Ecto neural progenitor cell (in vitro differentiated cells): ENCODE measurements at regions not wholly inside any gene's neighbourhood (a gene's known extent, or its start where the extent isn't known, plus 50 kb on each side); places are given as distances from the start of the nearest gene placed in this dataset.
A peak's percentile ranks its signal among the peaks of the same experiment; 100 is the strongest.
"Not testable (repeated sequence)": the region's sequence is repeated elsewhere in the genome, so short reads cannot be mapped to it uniquely, and the experiment has no call there.

Source experiments
- DNase-seq: peaks from one replicate; pipeline ENCODE4 v3.0.0-alpha.2; 2018; ENCODE audit warnings: low spot score

DNA sequence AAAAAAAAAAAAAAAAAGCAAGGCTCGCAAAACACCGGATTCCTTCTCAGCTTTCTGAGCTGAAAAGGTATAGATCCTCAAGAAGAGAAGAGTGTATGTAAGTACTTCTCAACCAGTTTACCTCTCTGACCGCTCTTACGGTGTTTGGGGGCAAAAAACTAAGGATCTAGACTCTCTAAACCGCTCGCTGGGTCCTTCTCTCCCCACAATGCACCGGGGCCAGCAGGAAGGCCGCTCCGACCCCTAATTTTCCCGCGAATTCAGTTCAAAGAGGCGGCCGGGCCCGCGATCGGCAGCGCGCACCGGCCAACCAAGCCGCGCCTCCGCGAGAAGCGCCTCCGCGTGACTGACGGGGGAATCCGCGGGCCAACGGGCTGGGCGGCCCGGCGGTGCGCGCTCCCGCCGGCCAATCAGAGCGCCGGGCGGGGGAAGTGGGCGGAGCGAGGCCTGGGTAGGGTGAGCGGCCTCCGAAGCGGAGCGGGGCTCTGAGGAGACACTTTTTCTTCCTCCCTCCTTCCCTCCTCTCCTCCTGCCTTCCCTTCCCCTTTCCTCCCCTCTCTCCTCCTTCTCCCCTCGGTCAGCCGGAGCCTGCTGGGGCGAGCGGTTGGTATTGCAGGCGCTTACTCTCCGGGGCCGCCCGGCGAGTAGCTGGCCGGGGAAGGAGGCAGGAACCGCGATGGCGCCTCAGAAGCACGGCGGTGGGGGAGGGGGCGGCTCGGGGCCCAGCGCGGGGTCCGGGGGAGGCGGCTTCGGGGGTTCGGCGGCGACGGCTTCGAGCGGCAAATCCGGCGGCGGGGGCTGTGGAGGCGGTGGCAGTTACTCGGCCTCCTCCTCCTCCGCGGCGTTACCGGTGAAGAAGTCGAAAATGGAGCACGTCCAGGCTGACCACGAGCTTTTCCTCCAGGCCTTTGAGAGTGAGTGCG, 93.0 kb downstream of the CRLF3 start:
- peak; percentile 93 for DNase-seq

DNA sequence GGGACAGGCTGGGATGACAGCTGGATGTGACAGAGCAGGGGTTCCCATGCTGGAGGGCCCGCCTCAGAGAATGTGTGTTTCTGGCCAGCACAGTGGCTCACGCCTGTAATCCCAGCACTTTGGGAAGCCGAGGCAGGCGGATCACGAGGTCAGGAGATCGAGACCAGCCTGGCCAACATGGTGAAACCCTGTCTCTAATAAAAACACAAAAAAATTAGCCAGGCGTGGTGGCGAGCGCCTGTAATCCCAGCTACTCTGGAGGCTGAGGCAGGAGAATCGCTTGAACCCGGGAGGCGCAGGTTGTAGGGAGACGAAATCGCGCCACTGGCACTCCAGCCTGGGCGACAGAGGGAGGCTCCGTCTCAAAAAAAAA, 93.7 kb downstream of the CRLF3 start:
- not testable (repeated sequence) for DNase-seq

DNA sequence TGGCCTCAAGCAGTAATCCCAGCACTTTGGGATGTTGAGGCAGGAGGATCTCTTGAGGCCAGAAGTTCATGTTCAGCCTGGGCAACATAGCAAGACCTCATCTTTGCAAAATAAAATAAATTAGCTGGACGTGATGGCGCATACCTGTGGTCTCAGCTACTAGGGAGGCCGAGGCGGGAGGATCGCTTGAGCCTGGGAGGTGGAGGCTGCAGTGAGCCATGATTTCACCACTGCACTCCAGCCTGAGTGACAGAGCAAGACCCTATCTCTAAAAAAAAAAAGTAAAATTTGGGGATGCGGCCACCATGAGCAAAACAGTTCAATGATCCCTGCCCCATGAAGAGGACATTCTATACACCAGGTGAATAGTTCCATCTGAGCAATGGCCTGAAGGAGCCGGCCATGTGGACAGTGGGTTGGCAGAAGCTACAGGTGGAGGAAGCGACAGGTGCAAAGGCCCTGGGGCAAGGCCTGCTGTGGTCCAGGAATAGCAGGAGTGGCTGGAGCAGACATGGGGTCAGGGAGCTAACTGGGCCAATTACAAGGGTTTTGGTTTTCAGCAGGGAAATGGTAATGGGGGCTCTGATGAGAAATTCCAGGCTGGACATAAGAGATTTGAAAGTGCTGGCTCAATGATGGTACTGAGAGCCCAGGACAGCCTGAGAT, 94.2 kb downstream of the CRLF3 start:
- DNase-seq, result not testable (repeated sequence)

DNA sequence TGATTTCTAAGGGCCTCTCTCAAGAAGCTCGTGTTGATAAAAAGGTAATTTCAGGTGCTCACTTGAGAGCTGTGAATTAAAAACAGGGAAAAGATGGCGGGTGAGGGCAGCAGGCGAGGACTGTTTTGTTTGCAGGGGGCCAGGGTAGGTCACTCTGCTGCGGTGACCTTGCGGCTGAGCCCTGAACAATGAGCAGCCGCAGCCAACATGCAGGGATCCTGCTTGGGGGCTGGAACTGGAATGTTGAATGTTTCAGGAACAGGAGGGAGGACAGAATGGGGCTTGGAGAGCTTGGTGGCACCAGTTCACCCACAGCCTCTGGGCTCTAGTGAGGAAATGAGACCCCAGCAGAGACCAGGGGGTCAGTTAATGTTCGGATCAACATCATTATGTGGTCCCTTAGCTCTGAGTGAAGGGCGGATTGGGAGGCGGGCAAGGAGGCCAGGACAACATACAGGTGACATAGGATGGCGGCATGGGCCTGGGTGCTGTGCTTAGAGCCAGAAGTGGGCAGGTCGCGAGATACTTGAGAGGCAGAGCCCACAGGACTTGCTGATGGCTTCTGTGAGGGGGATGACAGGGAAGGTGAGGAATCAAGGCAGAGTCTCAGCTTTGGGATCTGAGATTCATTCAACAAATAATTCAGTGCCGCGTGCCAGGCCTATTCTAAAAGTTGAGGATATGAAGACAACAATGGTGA, 94.9 kb downstream of the CRLF3 start:
- DNase-seq, result peak; percentile 64

DNA sequence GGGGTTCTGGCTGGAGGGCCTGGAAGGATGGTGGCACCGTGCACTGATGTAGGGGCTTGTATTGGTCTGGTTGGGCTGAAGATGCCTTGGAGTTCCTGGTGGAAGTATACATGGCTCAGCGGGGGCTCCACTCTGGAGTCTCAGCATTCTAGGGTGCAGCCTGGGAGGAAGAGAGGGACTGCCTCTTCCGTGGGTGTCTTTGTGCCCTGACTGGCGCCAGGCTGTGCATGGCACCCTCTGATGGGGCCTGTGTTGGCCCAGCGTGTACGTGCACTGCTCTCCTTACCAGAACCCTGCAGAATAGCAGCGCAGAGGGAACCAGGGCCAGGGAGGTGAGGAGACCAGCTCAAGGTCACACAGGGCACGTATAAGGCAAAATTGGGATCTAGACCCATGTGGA, 97.0 kb downstream of the CRLF3 start:
- peak; percentile 39 for DNase-seq

DNA sequence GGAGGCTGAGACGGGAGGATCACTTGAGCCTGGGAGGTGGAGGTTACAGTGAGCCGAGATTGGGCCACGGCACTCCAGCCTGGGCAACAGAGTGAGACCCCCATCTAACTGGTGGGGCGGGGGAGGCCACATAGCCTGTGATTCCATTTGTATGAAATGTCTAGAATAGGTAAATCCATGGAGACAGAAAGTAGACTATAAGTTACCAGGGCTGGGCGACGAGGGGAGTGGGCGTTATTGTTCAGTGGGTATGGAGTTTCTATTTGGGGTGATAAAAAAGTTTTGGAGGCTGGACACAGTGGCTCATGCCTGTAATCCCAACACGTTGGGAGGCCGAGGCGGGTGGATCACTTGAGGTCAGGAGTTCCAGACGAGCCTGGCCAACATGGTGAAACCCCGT, 97.8 kb downstream of the CRLF3 start:
- DNase-seq, result peak; percentile 19

DNA sequence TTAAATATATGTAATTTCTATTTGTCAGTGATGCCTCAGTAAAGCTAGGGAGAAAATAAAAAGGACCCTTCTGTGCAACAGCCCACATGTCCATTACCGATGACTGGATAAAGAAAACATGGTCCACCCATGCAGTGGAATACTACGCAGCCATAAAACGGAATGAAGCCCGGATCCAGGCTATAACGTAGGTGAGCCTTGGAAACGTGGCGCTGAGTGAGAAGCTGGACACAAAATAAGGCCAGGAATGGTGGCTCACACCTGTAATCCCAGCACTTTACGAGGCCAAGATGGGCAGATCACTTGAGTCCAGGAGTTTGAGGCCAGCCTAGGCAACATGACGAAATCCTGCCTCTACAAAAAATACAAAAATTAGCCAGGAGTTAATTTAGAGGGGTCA, 98.2 kb downstream of the CRLF3 start:
- DNase-seq, result peak; percentile 22

DNA sequence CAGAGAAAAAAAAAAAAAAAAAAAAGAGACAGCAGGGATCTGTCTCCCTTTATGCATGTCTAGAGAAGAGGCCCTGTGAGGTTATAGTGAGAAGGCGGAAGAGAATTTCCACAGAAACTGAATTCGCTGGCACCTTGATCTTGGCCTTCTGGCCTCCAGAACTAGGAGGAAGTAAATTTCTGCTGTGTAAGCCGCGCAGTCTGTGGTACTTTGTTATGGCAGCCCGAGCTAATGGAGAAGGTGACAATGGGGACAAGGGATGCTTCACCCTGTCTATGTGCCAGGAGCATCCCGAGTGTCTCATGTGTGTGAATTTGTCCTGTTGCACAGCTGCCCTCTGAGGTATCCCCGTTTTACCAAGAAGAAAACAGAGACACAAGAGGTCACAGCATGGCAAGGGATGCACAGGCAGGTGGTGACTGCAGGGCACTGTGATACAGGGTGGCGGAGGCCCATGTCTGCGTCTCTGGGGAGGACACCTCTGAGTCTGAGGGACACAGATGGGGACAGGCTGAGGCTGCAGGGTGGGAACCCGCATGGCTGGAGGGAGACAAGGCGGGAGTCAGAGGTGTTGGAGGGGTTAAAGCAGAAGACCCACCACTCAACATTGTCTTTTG, 100.3 kb downstream of the CRLF3 start:
- DNase-seq, result peak; percentile 34

DNA sequence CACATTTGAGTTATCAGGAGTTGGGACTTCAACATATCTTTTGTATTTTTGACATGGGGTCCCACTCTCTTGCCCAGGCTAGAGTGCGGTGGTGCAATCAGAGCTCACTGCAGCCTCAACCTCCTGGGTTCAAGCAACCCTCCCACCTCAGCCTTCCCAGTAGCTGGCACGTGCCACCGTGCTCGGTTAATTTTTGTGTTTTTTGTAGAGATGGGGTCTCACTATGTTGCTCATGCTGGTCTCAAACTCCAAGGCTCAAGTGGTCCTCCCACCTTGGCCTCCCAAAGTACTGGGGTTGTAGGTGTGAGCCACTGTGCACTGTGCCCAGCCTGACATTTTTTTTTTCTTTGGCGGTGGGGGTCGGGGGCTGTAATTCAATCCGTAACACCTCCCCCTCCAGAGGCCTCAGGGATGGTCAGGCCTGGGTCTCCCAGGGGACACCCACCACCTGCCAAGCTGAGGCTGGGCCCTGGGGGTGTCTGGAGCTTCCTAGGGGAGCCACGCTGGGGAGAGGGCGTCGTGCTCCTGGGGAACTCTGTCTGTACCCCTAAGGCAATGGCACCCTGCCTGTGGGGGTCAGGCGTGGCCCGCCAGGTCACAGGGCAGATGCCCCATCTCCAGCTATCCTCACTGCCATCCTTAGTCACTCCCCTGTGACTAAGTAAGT, 102.2 kb downstream of the CRLF3 start:
- peak; percentile 46 for DNase-seq

DNA sequence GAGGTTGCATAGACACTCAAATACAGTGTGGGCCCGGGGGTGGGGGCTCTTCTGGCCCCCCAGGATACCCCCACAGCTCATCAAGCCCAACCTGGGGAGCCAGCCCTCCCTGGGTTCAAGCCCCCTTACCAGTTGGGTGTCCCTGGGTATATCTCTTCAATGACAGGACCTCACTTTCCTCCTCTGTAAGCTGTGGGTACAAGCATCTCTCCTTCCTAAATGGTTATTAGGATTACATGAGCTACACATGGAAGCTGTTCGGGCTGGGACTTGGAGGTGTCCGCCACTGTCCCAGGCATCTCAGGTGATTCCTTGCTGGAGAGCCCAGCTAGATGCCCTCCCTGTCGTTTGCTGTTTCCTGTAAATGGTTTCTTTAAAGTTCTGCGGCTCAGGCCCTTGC, 103.5 kb downstream of the CRLF3 start:
- peak; percentile 27 for DNase-seq

DNA sequence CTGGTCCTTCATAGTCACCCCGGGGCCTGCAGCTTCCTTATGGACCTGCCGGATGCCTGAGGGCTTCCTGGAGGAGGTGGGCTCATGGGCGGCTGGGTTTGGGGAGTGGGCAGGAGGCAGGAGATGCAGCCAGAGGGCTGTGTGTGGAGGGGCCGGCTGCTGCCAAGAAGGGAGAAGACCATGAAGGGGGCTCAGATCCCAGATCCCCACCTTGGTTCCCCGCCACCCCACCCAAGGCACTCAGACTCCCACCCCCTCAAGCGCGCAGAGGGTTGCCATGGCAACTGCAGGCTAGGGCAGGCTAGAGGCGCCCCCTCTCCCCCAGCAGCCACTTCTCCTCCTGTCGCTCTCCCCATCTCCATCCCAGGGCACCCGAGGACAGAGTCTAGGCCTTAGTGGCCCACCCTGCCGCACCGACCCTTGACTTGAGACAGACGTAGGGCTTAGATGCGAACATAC, 104.5 kb downstream of the CRLF3 start:
- peak; percentile 42 for DNase-seq

DNA sequence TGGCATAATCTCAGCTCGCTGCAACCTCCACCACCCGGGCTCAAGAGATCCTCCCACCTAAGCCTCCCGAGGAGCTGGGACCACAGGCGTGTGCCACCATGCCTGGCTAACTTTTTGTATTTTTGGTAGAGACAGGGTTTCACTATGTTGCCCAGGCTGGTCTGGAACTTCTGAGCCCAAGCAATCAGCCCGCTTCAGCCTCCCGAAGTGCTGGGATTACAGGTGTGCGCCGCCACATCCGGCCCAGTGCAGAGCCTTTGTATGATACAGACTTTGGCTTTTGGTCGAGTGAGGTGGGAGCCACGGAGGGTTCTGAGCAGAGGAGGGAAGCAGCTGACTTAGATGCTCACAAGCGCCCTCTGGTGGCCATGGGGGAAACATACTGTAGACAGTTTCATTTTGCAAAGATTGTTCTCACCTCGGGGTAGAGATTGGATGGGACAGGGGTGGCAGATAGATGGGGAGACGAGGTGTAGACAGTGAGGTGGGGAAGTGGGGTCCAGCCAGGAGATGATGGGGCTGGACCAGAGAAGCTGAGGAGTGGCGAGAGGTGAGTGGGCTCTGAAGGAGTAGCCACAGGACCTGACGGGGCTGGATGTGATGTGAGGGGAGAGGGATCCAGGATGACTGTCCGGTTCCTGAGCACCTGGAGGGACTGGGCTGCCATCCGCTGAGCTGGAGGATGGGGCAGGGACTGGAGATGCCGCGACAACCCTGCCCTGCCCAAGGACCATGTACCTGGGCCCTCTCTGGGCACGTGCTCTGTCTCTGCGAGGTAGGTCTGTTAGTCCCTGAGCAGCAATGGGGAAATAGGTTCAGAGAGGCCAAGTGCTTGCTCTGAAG, 105.1 kb downstream of the CRLF3 start:
- peak; percentile 74 for DNase-seq

DNA sequence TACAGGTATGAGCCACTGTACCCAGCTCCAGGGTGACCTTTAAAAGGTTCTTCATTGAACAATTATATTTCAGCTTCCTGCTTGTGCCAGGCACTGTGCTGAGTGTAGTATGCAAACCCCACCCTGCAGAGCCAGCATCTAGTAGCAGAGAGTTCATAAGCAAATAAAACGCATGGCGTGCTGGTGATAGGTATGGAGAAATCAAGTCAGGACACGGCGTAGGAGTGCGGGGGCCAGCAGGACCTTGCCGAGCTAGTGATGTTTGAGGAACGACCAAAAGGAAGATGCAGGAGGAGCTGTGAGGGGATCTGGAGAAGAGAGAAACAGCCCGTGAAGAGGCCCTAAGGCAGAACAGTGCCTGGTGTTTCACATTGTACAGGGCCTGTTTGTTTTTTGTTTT, 105.8 kb downstream of the CRLF3 start:
- peak; percentile 41 for DNase-seq

DNA sequence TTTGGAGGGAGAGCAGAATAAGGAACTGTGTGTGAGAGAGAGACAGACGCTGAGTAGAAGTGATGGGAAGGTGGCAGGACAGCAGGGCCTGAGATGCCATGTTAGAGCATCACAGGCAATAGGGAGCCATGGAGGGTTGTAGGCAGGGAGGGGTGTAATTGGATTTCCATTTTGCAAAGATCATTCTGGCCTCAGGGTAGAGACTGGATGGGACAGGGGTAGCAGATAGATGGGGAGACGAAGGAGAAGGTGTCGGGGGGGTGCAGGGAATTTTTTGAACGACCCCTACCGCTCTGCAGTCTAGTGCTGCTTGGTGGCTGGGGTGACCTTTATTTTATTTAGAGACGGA, 106.4 kb downstream of the CRLF3 start:
- DNase-seq, result peak; percentile 22

DNA sequence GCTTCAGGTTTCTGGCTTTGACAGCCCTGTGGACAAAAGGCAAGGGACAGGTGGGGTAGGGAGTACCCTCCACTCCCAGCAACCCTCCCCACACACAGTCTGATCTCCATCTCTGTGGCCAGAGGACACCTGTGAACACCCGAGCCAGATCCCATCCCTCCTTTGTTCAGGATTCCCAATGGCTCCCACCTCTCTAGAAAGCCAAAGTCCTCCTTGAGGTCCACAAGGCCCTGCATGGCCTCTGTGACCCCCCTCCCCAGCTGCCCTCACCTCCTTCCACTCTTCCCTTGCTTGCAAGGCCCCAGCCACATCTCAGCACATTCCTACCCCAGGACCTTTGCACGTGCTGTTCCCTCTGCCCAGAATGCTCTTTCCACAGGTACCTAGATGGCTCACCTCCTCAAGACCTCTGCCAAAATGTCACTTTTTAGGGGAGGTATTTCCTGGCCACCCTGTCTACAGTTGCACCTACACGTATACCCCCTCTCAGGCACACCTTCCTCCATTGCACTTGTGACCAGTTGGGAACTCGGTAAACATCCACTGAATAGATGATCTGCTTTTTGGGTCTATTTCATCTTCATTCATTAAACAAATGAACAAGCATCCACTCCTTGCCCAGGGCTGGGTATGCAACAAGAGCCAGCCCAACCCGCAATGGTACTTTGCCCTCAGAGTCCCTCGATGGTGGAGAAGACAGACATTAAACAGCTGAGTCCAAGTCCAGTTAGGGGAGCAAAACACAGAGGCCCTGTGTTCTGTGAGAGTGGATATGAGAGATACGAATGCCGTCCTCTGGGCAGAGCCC, 107.0 kb downstream of the CRLF3 start:
- DNase-seq, result peak; percentile 41

DNA sequence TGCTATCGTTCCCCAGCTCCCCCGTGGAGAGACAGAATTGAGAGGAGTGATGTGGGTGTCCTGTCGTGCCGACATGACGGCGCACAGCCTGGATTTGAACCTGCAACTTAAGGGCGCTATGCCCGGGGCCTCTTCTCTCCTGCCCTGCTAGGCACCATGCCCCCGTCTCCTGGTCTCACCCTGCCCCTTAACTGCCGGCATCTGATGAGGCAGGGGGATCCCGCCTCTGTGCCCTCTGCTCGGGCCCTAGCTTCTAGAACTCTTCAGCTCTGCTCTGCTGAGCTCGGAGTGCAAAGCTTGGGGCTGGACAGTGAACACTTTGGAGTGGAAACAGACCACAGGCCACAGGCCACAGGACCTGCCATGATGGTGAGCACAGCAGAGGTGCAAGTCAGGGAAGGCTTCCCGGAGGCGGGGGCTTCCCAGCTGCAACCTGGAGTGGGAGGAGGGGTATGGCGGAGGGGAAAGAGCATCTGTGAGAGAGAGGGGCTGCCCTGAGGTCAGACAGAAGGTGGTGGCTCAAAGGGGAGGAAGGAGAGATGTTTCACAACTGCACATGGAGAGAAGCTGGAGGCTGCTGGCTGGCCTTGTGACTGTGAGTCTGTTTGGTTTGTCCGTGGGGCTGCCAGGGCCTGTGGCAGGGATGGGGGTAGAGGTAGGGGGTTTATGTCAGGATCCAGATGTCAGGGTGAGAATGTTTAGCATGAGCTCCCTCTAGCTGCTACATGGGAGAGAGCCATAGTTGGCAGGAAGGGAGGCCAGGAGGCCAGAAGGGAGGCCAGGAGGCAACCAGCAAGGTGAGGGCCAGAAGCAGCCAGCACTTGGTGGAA, 107.8 kb downstream of the CRLF3 start:
- peak; percentile 56 for DNase-seq

DNA sequence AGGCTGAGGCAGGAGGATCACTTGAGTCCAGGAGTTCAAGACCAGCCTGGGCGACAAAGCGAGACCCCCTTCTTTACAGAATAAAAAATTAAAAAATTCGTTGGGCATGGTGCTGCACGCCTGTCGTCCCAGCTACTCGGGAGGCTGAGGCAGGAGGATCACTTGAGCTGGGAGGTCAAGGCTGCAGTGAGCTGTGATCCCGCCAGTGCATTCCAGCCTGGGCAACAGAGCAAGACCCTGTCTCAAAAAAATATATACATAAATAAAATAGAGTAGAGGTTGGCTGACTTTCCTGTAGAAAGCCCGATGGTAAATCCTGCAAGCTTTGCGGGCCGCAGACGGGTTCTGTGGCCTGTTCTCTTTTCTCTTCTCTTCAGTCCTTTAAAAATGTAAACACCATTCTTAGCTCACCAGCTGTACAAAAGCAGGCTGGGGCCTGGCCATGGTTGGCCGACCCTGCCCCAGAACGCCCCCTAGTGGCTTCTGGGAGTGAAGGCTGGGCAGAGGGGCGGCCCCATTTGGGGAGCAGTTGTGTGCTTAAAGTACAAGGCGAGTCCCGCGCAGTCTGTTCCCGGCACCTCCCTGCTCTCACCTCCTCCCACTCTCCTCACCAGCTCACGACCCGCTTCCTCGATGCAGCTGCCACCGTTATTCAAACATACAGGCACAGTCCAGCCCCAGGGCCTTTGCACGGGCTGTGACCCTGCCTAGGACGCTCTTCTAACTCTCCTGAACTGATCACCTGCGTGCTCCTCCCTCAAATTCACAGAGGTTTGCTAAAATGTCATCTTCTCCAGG, 109.5 kb downstream of the CRLF3 start:
- DNase-seq, result not testable (repeated sequence)

DNA sequence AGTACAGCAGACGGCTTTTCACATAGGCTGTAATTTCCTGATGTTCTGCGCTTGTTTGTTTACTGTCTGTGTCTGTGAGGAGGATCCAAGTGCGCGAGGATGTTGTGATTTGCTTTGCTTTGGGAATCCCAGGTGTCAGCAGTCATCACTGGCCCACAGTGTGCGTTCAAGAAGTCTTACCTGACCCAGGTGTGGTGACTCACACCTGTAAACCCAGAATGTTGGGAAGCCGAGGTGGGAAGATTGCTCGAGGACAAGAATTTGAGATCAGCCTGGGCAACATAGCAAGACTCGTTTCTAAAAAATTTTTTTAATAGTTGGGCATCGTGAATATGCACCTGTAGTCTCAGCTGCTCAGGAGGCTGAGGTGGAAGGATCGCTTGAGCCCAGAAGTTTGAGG, 110.7 kb downstream of the CRLF3 start:
- not testable (repeated sequence) for DNase-seq
